ENCODE measurements at regions not wholly inside any gene's neighbourhood (a gene's known extent, or its start where the extent isn't known, plus 50 kb on each side); places are given as distances from the start of the nearest gene placed in this dataset.

DNA sequence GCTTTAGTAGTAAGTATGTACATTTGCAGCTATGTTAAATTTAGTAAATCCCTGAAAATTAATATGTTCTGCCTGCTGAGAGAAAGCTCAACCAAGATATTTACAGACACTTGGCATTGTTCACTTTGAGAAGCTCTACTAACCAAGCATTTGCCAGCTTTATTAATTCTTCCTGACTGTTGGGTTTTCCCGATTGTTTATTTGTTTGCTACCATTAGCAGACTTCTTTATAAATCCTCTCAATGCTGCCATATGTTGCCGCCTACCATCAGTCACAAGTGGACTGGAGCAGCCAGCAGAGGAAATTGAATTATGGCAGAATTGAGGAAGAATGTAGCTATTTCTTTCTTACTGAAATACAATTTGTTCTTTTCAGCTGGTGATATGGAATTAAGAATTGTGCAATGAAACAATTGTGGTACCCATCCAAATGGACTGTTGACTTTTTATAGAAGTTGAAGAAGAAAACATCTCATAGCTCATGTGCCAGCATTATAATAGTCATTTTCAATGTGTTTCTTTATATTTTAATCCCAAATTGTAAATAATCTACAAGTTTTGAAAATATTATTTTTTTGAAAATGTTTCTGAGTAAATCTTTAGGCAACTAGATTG lies 588.7 kb upstream of the CDH6 start:
- Mint-ChIP-seq H3K9me3 (peaks cover 0 to 16% (median 7%) of the 10 kb centered on the region in 8 donors), H3K27ac (no peak overlapping the region)

DNA sequence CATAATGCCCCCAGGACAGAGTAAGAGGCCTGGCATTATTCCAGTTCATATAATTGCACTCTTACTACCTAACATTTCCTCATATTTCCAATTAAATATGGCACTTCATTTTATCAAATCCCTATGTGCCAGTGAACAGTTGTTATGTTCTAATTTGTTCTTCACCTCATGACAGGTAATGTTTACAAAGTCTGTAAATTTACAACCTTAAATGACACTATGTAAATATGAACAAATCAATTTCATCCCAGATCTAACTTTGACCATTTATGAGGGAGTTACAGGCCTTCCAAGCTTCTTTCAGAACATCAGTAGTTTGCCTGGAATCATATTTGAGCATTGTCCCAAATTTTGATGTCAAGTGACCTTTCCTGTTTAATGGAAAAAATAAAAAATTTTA lies 592.6 kb upstream of the CDH6 start:
- no peak overlapping the region for H3K4me3 ChIP-seq (ENCODE audit: low read length in 2 of 2)
- H3K27me3 Mint-ChIP-seq: no peaks in the 10 kb centered on the region
- DNase-seq: no peak
- POLR2A ChIA-PET (ENCODE audit: partially characterized antibody): no interaction called here
- H3K36me3 Mint-ChIP-seq: no peaks in the 10 kb centered on the region
- no peaks in the 10 kb centered on the region for H3K9me3 ChIP-seq (ENCODE audit: control insufficient read depth in 1 of 2, low read length in 2 of 2)
- no peak overlapping the region for H3K27ac ChIP-seq (ENCODE audit: low read depth, low read length)
- H3K4me1 ChIP-seq (ENCODE audit: insufficient read depth, low read length): no peaks in the 10 kb centered on the region
- H3K27me3 ChIP-seq (ENCODE audit: insufficient read depth, low read length): no peaks in the 10 kb centered on the region
- no peak overlapping the region for H3K4me3 Mint-ChIP-seq
- H3K27ac Mint-ChIP-seq: no peak overlapping the region
- H3K36me3 ChIP-seq (ENCODE audit: insufficient read depth, low read length): no peaks in the 10 kb centered on the region
- peaks cover 7 to 22% (median 12%) of the 10 kb centered on the region in 8 donors for H3K9me3 Mint-ChIP-seq
- intact Hi-C loops (cut with micrococcal nuclease): no loop called here
- CTCF ChIA-PET (ENCODE audit: partially characterized antibody): no interaction called here
- no peaks in the 10 kb centered on the region for H3K4me1 Mint-ChIP-seq

More for the DNA sequence above, 588.7 kb upstream of the CDH6 start:
- DNase-seq: no peak
- no peaks in the 10 kb centered on the region for H3K27me3 ChIP-seq (ENCODE audit: insufficient read depth, low read length)
- H3K9me3 ChIP-seq (ENCODE audit: control insufficient read depth in 1 of 2, low read length in 2 of 2): peaks cover 0 to 3% of the 10 kb centered on the region in 2 donors
- Mint-ChIP-seq H3K36me3 (no peaks in the 10 kb centered on the region), H3K27me3 (no peaks in the 10 kb centered on the region), H3K4me3 (no peak overlapping the region), H3K4me1 (no peaks in the 10 kb centered on the region)
- no peaks in the 10 kb centered on the region for H3K36me3 ChIP-seq (ENCODE audit: insufficient read depth, low read length)
- intact Hi-C loops (cut with micrococcal nuclease): no loop called here
- ChIA-PET POLR2A (ENCODE audit: partially characterized antibody) (no interaction called here), CTCF (ENCODE audit: partially characterized antibody) (no interaction called here)
- no peak overlapping the region for H3K27ac ChIP-seq (ENCODE audit: low read depth, low read length)
- no peak overlapping the region for H3K4me3 ChIP-seq (ENCODE audit: low read length in 2 of 2)
- no peaks in the 10 kb centered on the region for H3K4me1 ChIP-seq (ENCODE audit: insufficient read depth, low read length)

DNA sequence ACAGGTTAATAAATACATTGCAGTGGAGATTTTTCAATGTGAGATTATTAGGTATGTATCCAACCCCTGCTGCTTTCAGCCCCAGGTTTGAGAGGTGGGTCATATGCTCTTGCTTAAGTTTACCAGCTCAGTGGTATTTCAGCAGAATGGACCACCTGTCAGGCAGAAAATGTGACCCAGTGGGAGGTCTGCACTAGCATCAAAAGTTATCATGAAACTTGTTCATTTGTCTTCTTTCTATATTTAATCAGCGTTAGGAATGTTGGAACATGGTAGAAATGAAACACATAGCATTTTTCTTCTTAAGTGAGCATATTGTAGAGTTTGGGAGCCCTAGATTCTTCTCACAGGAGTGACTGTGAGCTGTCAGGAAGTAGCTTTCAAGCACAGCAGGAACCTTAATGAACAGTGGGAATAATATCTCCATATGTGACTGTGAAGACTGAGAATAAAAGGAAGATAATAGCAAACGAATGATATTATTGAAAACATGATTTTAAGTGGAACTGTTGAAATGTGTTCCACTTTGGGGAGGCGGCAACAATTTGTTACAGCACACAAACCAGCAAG lies 596.9 kb upstream of the CDH6 start:
- Histone ChIP-seq H3K36me3 (ENCODE audit: insufficient read depth, low read length) (no peaks in the 10 kb centered on the region), H3K27ac (ENCODE audit: low read depth, low read length) (no peak overlapping the region), H3K4me3 (ENCODE audit: low read length in 2 of 2) (no peak overlapping the region), H3K9me3 (ENCODE audit: control insufficient read depth in 1 of 2, low read length in 2 of 2) (no peaks in the 10 kb centered on the region), H3K27me3 (ENCODE audit: insufficient read depth, low read length) (no peaks in the 10 kb centered on the region), H3K4me1 (ENCODE audit: insufficient read depth, low read length) (no peaks in the 10 kb centered on the region)
- CTCF ChIA-PET (ENCODE audit: partially characterized antibody): no interaction called here
- no peaks in the 10 kb centered on the region for H3K36me3 Mint-ChIP-seq
- peaks cover 5 to 28% (median 12%) of the 10 kb centered on the region in 8 donors for H3K9me3 Mint-ChIP-seq
- no peak overlapping the region for H3K4me3 Mint-ChIP-seq
- H3K27ac Mint-ChIP-seq: no peak overlapping the region
- intact Hi-C loops (cut with micrococcal nuclease): no loop called here
- H3K4me1 Mint-ChIP-seq: no peaks in the 10 kb centered on the region
- H3K27me3 Mint-ChIP-seq: no peaks in the 10 kb centered on the region
- POLR2A ChIA-PET (ENCODE audit: partially characterized antibody): no interaction called here
- no peak for DNase-seq

DNA sequence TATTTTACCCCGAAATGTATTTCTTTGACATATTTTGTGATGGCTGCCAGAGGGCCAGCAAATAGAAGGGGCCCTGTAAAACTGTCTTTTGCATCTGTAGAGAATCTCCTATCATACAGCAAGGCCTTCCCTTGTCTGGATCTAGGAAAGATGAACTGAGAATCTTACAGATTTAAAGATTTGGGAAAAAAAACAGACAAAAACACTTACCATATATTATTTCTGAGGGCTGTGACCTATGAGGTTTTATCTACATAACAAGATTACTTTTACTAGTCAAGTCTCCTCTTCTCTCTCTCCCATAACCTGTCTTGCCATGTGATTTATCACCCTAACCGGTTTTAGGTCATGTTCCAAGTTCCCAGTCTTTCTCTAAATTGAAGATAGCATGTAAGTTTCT lies 599.2 kb upstream of the CDH6 start:
- ChIA-PET CTCF (ENCODE audit: partially characterized antibody) (no interaction called here), POLR2A (ENCODE audit: partially characterized antibody) (no interaction called here)
- Histone ChIP-seq H3K27ac (ENCODE audit: low read depth, low read length) (no peak overlapping the region), H3K27me3 (ENCODE audit: insufficient read depth, low read length) (no peaks in the 10 kb centered on the region), H3K9me3 (ENCODE audit: control insufficient read depth in 1 of 2, low read length in 2 of 2) (no peaks in the 10 kb centered on the region), H3K4me1 (ENCODE audit: insufficient read depth, low read length) (no peaks in the 10 kb centered on the region), H3K36me3 (ENCODE audit: insufficient read depth, low read length) (no peaks in the 10 kb centered on the region), H3K4me3 (ENCODE audit: low read length in 2 of 2) (no peak overlapping the region)
- intact Hi-C loops (cut with micrococcal nuclease): no loop called here
- H3K4me1 Mint-ChIP-seq: no peaks in the 10 kb centered on the region
- peaks cover 5 to 21% (median 14%) of the 10 kb centered on the region in 8 donors for H3K9me3 Mint-ChIP-seq
- no peaks in the 10 kb centered on the region for H3K36me3 Mint-ChIP-seq
- no peaks in the 10 kb centered on the region for H3K27me3 Mint-ChIP-seq
- H3K4me3 Mint-ChIP-seq: no peak overlapping the region
- H3K27ac Mint-ChIP-seq: no peak overlapping the region
- DNase-seq: no peak

DNA sequence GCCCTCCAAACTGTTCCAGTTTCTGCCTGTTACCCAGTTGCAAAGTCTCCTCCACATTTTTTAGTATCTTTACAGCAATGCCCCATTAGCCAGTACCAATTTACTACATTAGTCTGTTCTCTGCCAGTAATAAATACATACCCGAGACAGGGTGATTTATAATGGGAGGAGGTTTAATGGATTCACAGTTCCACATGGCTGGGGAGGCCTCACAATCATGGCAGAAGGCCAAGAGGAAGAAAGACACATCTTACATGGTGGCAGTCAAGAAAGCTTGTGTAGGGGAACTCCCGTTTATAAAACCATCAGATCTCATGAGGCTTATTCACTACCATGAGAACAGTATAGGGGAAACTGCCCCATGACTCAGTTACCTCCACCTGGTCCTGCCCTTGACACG lies 600.7 kb upstream of the CDH6 start:
- Mint-ChIP-seq H3K27me3 (no peaks in the 10 kb centered on the region), H3K36me3 (no peaks in the 10 kb centered on the region), H3K9me3 (peaks cover 0 to 24% (median 11%) of the 10 kb centered on the region in 8 donors), H3K27ac (no peak overlapping the region), H3K4me3 (no peak overlapping the region), H3K4me1 (no peaks in the 10 kb centered on the region)
- DNase-seq: no peak
- intact Hi-C loops (cut with micrococcal nuclease): no loop called here
- ChIA-PET CTCF (ENCODE audit: partially characterized antibody) (no interaction called here), POLR2A (ENCODE audit: partially characterized antibody) (no interaction called here)
- Histone ChIP-seq H3K9me3 (ENCODE audit: control insufficient read depth in 1 of 2, low read length in 2 of 2) (no peaks in the 10 kb centered on the region), H3K27ac (ENCODE audit: low read depth, low read length) (no peak overlapping the region), H3K27me3 (ENCODE audit: insufficient read depth, low read length) (no peaks in the 10 kb centered on the region), H3K4me1 (ENCODE audit: insufficient read depth, low read length) (no peaks in the 10 kb centered on the region), H3K4me3 (ENCODE audit: low read length in 2 of 2) (no peak overlapping the region), H3K36me3 (ENCODE audit: insufficient read depth, low read length) (no peaks in the 10 kb centered on the region)

DNA sequence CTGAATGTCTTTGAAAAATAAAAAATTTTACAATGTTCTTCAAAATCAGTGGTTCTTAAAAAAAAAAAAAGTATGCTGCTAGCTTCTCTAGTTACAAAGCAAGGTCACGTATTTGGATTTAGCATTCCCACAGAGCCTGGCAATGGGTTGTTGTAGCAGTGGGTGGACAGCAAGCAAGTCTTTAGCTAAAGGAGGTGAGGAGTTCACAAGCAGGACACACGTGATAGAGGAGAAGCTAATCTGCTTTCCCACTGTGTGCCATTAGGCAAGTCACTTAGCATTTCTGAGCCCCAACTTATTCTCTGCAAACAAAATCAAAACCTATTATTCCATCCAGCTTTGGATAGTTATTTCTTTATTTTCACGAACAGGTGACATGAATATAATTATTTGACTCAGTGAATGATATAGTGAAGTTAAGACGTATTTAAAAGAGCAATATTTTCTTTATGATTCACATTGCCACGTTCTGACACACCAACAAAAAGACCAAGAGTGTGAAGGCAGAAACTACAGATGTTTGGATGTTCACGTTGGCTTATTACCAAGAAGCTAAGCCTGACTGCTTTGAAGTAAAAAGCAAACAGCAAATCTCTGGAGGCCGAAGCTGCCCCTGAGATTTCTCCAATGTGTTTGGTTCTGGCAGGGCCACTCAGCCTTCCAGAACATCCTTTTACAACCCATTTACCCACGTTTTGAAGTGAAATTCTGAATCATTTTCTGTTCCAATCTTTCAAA lies 612.1 kb upstream of the CDH6 start:
- ChIA-PET POLR2A (ENCODE audit: partially characterized antibody) (no interaction called here), CTCF (ENCODE audit: partially characterized antibody) (no interaction called here)
- H3K27me3 Mint-ChIP-seq: no peaks in the 10 kb centered on the region
- intact Hi-C loops (cut with micrococcal nuclease): no loop called here
- H3K4me3 Mint-ChIP-seq: no peak overlapping the region
- peaks cover 0 to 4% of the 10 kb centered on the region in 2 donors for H3K9me3 ChIP-seq (ENCODE audit: control insufficient read depth in 1 of 2, low read length in 2 of 2)
- no peak overlapping the region for H3K27ac ChIP-seq (ENCODE audit: low read depth, low read length)
- H3K9me3 Mint-ChIP-seq: peaks cover 0 to 9% (median 5%) of the 10 kb centered on the region in 8 donors
- no peaks in the 10 kb centered on the region for H3K27me3 ChIP-seq (ENCODE audit: insufficient read depth, low read length)
- no peak for DNase-seq
- H3K4me3 ChIP-seq (ENCODE audit: low read length in 2 of 2): no peak overlapping the region
- H3K4me1 Mint-ChIP-seq: no peaks in the 10 kb centered on the region
- H3K36me3 Mint-ChIP-seq: no peaks in the 10 kb centered on the region
- H3K36me3 ChIP-seq (ENCODE audit: insufficient read depth, low read length): no peaks in the 10 kb centered on the region
- H3K27ac Mint-ChIP-seq: no peak overlapping the region
- H3K4me1 ChIP-seq (ENCODE audit: insufficient read depth, low read length): no peaks in the 10 kb centered on the region

DNA sequence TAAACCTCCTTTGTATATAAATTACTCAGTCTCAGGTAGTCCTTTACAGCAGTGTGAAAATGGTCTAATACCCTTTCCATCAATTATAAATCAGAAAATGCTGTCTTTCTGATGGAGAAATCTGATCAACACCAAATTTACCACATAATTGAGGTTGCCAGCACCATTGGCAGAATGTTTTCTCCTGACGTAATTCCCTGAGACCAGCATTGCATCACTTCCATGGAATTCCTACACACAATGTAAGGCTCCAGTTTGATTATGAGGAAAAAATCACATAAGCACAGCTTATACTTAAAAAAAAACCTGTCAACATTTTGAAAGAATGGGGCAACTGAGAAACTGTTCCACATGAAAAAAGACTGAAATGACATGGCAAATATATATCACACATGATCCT lies 618.7 kb upstream of the CDH6 start:
- Mint-ChIP-seq H3K27me3 (no peaks in the 10 kb centered on the region), H3K4me3 (no peak overlapping the region), H3K9me3 (peaks cover 3 to 23% (median 9%) of the 10 kb centered on the region in 8 donors), H3K27ac (no peak overlapping the region), H3K4me1 (no peaks in the 10 kb centered on the region), H3K36me3 (no peaks in the 10 kb centered on the region)
- ChIA-PET POLR2A (ENCODE audit: partially characterized antibody) (no interaction called here), CTCF (ENCODE audit: partially characterized antibody) (no interaction called here)
- Histone ChIP-seq H3K9me3 (ENCODE audit: control insufficient read depth in 1 of 2, low read length in 2 of 2) (peaks cover 0 to 4% of the 10 kb centered on the region in 2 donors), H3K4me3 (ENCODE audit: low read length in 2 of 2) (no peak overlapping the region), H3K36me3 (ENCODE audit: insufficient read depth, low read length) (no peaks in the 10 kb centered on the region), H3K27me3 (ENCODE audit: insufficient read depth, low read length) (no peaks in the 10 kb centered on the region), H3K4me1 (ENCODE audit: insufficient read depth, low read length) (no peaks in the 10 kb centered on the region), H3K27ac (ENCODE audit: low read depth, low read length) (no peak overlapping the region)
- intact Hi-C loops (cut with micrococcal nuclease): no loop called here
- DNase-seq: no peak

All from CD4-positive, alpha-beta memory T cell (primary cell).